SU-DHL-6 (cell line): ENCODE measurements at regions not wholly inside any gene's neighbourhood (a gene's known extent, or its start where the extent isn't known, plus 50 kb on each side); places are given as distances from the start of the nearest gene placed in this dataset.

Source experiments
- H2AFZ ChIP-seq: fragments of 200-600 bp; sonication (generic); 2 replicates; pipeline ENCODE4 v1.6.1; 2014; ENCODE audit warnings: low read depth, mild to moderate bottlenecking, moderate library complexity, mixed read lengths, antibody characterized with exemption, low read length; ENCODE audit not compliant: severe bottlenecking
- H3F3A ChIP-seq: fragments of 200-600 bp; shearing (Covaris generic); 2 replicates; pipeline ENCODE4 v1.6.0; 2016; ENCODE audit warnings: antibody characterized with exemption, mild to moderate bottlenecking; ENCODE audit not compliant: insufficient read depth
- H3K27ac ChIP-seq: fragments of 200-600 bp; sonication (generic); 2 replicates; pipeline ENCODE4 v1.5.1; 2016; ENCODE audit warnings: low read depth, mild to moderate bottlenecking, low read length, moderate library complexity, mixed read lengths
- H3K27me3 ChIP-seq: fragments of 200-600 bp; sonication (generic), shearing (Covaris generic); 2 replicates; pipeline ENCODE4 v1.6.0; 2014; ENCODE audit warnings: mild to moderate bottlenecking, low read length
- H3K36me3 ChIP-seq: fragments of 200-600 bp; sonication (generic); 2 replicates; pipeline ENCODE4 v1.6.1; 2014; ENCODE audit warnings: mild to moderate bottlenecking, low read length, mixed read lengths
- H3K4me2 ChIP-seq: fragments of 300-600, 200-600 bp; shearing (Covaris generic), sonication (generic); 2 replicates; pipeline ENCODE4 v1.6.0; 2014; ENCODE audit warnings: low read length, low read depth, mild to moderate bottlenecking; ENCODE audit not compliant: poor library complexity, severe bottlenecking
- H3K4me3 ChIP-seq: fragments of 200-600 bp; sonication (generic); 2 replicates; pipeline ENCODE4 v1.5.1; 2014; ENCODE audit warnings: antibody characterized with exemption, low read length, mild to moderate bottlenecking, mixed read lengths; ENCODE audit not compliant: insufficient read depth, poor library complexity, severe bottlenecking
- H3K79me2 ChIP-seq: fragments of 200-600 bp; sonication (generic); 2 replicates; pipeline ENCODE4 v1.6.1; 2014; ENCODE audit warnings: mild to moderate bottlenecking, low read length, moderate library complexity; ENCODE audit not compliant: insufficient read depth
- H3K9ac ChIP-seq: fragments of 200-600 bp; sonication (generic); 2 replicates; pipeline ENCODE4 v1.7.0; 2014; ENCODE audit warnings: mild to moderate bottlenecking, low read length
- H3K9me2 ChIP-seq: fragments of 200-600 bp; sonication (generic); replicated peaks from 2 replicates; pipeline ENCODE4 v1.6.1; 2014; ENCODE audit warnings: low read length; ENCODE audit not compliant: insufficient read depth
- H3K9me3 ChIP-seq: fragments of 200-600 bp; sonication (generic); 2 replicates; pipeline ENCODE4 v1.6.1; 2014; ENCODE audit warnings: low read length, mixed read lengths; ENCODE audit not compliant: insufficient read depth
- H4K20me1 ChIP-seq: fragments of 200-600 bp; sonication (generic); 2 replicates; pipeline ENCODE4 v1.6.1; 2014; ENCODE audit warnings: low read depth, mild to moderate bottlenecking, antibody characterized with exemption, low read length, moderate library complexity, mixed read lengths
- EZH2phosphoT487 ChIP-seq: fragments of 200-600 bp; sonication (generic), shearing (Covaris generic); conservative IDR thresholded peaks from 2 replicates; pipeline ENCODE4 v1.6.1; 2018; ENCODE audit warnings: mild to moderate bottlenecking, antibody characterized with exemption, low read length, moderate library complexity, mixed read lengths
- TF ChIP-seq, protein P1 (sequence below): fragments of 200-600 bp; sonication (generic); IDR thresholded peaks from one replicate; pipeline ENCODE4 v1.5.1; 2017; ENCODE audit warnings: antibody characterized with exemption, mild to moderate bottlenecking, low read length, moderate library complexity; ENCODE audit not compliant: insufficient read depth, poor library complexity, severe bottlenecking

GRCh38 chr7:81181066-81181465, 262.2 kb upstream of the SEMA3C start:
- H3K27me3 ChIP-seq: no peaks in the 10 kb centered on the region
- no peaks in the 10 kb centered on the region for H3F3A ChIP-seq
- H3K9ac ChIP-seq: no peak overlapping the region
- no peak overlapping the region for H3K4me2 ChIP-seq
- H3K27ac ChIP-seq: no peak overlapping the region
- no peaks in the 10 kb centered on the region for H3K79me2 ChIP-seq
- no peaks in the 10 kb centered on the region for H3K36me3 ChIP-seq
- H2AFZ ChIP-seq: no peak overlapping the region
- H3K9me2 ChIP-seq: no peaks in the 10 kb centered on the region
- no peak overlapping the region for H3K4me3 ChIP-seq
- TF ChIP-seq, protein P1, sequence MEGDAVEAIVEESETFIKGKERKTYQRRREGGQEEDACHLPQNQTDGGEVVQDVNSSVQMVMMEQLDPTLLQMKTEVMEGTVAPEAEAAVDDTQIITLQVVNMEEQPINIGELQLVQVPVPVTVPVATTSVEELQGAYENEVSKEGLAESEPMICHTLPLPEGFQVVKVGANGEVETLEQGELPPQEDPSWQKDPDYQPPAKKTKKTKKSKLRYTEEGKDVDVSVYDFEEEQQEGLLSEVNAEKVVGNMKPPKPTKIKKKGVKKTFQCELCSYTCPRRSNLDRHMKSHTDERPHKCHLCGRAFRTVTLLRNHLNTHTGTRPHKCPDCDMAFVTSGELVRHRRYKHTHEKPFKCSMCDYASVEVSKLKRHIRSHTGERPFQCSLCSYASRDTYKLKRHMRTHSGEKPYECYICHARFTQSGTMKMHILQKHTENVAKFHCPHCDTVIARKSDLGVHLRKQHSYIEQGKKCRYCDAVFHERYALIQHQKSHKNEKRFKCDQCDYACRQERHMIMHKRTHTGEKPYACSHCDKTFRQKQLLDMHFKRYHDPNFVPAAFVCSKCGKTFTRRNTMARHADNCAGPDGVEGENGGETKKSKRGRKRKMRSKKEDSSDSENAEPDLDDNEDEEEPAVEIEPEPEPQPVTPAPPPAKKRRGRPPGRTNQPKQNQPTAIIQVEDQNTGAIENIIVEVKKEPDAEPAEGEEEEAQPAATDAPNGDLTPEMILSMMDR: no peak
- TF ChIP-seq EZH2phosphoT487: no peak
- H3K9me3 ChIP-seq: no peaks in the 10 kb centered on the region
- no peaks in the 10 kb centered on the region for H4K20me1 ChIP-seq

DNA sequence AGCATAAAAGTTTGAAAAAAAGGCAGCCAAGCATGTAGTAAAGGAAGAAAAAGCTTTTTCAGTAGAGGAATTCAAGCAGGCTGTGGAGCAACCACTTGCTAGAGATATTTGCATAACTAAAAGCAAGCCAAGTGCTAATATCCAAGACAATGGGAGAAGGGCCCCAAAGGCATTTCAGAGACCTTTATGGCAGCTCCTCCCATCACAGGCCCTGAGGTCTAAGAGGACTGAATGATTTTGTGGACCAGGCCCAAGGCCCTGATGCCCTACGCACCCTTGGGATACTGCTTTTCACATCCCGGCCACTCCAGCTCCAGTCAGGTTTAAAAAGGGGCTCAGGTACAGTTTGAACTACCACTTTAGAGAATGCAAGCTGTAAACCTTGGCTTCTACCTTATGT, 261.7 kb upstream of the SEMA3C start:
- TF ChIP-seq EZH2phosphoT487: no peak
- TF ChIP-seq, protein P1: no peak
- no peaks in the 10 kb centered on the region for H3K9me3 ChIP-seq
- no peaks in the 10 kb centered on the region for H3K36me3 ChIP-seq
- no peaks in the 10 kb centered on the region for H3F3A ChIP-seq
- no peaks in the 10 kb centered on the region for H3K79me2 ChIP-seq
- H4K20me1 ChIP-seq: no peaks in the 10 kb centered on the region
- H3K27ac ChIP-seq: no peak overlapping the region
- H3K27me3 ChIP-seq: no peaks in the 10 kb centered on the region
- H3K9me2 ChIP-seq: no peaks in the 10 kb centered on the region
- H3K4me3 ChIP-seq: no peak overlapping the region
- H2AFZ ChIP-seq: no peak overlapping the region
- no peak overlapping the region for H3K4me2 ChIP-seq
- H3K9ac ChIP-seq: no peak overlapping the region

DNA sequence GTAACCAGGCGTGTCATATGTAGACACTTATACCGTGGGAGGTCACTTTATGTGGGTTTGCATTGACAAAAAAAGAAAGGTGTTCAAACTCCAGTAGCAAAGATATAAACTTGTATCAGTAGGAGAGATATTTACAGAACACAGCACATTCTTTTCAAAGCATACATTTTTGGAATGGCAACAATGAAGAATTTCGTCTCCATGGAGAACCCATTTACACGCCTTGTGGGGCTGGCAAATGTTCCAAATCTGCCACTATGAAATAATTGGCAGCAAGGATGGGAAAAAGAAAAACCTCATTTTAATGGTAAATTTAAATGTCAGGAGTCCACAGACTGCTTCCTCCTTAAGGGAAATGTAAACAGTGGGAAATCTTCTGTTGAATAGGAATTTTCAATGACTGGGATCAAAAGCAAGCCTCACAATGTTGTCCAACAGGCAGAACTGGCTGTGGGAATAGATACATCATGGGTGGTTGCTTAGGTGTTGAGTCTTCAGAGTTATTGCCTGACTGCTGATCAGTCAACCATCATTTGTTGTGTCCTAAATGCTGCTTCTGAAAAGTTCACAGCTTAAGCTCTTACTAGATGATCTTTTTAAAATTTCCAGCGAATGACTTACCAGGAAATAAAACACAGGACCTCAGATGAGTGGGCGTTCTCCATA, 256.6 kb upstream of the SEMA3C start:
- Histone ChIP-seq H3K27me3 (no peaks in the 10 kb centered on the region), H3K36me3 (no peaks in the 10 kb centered on the region), H3K27ac (no peak overlapping the region), H3K4me2 (no peak overlapping the region), H4K20me1 (no peaks in the 10 kb centered on the region), H3K4me3 (no peak overlapping the region), H3K79me2 (no peaks in the 10 kb centered on the region), H3F3A (no peaks in the 10 kb centered on the region), H2AFZ (no peak overlapping the region), H3K9me3 (no peaks in the 10 kb centered on the region; the same call in 1 of the 2 replicates), H3K9me2 (no peaks in the 10 kb centered on the region), H3K9ac (no peak overlapping the region)
- TF ChIP-seq, protein P1: no peak
- no peak for TF ChIP-seq EZH2phosphoT487
